Gastrocnemius medialis (tissue), 4 donors: ENCODE measurements at regions not wholly inside any gene's neighbourhood (a gene's known extent, or its start where the extent isn't known, plus 50 kb on each side); places are given as distances from the start of the nearest gene placed in this dataset.

Source experiments
- ATAC-seq, 2 donors: fragments of 150-250 bp; one replicate each; pipeline ENCODE4 v1.9.1; 2016
- DNase-seq, 2 donors: peaks; one replicate each; pipeline ENCODE4 v3.0.0-alpha.2; 2019
- H3K27ac ChIP-seq, 4 donors: fragments of 200-600 bp; sonication (generic); 1 replicate in 1 of 4; 2 replicates in 3 of 4; pipeline ENCODE4 v1.5.1; 2016 to 2018; ENCODE audit warnings: mild to moderate bottlenecking in 2 of 4, moderate library complexity in 1 of 4
- H3K27me3 ChIP-seq, 3 donors: fragments of 200-600 bp; sonication (generic) in 2 of 3; 1 replicate in 1 of 3; 2 replicates in 2 of 3; pipeline versions ENCODE4 v1.5.1 to v1.6.0; 2016 to 2019; ENCODE audit warnings: mild to moderate bottlenecking in 1 of 3, moderate library complexity in 1 of 3
- H3K36me3 ChIP-seq, 2 donors: fragments of 200-600 bp; sonication (generic) in 1 of 2; one replicate each; pipeline ENCODE4 v1.5.1; 2017 to 2018
- H3K4me1 ChIP-seq, 2 donors: fragments of 200-600 bp; sonication (generic) in 1 of 2; one replicate each; pipeline ENCODE4 v1.5.1; 2016 to 2017; ENCODE audit warnings: mild to moderate bottlenecking in 2 of 2
- H3K4me3 ChIP-seq, 4 donors: fragments of 200-600 bp; sonication (generic) in 3 of 4; 1 replicate in 1 of 4; 2 replicates in 3 of 4; pipeline ENCODE4 v1.5.1; 2016 to 2019; ENCODE audit warnings: mild to moderate bottlenecking in 2 of 4
- H3K9me3 ChIP-seq, 3 donors: fragments of 200-600 bp; sonication (generic) in 2 of 3; 1 replicate in 1 of 3; 2 replicates in 2 of 3; pipeline ENCODE4 v1.5.1; 2016 to 2019
- CTCF ChIP-seq, 5 experiments: fragments of 450-650 bp in 3 of 5; fragments of 200-600 bp in 2 of 5; sonication (generic) in 2 of 5; IDR thresholded peaks in 4 of 5; conservative IDR thresholded peaks in 1 of 5; 1 replicate in 4 of 5; 2 replicates in 1 of 5; pipeline ENCODE4 v1.5.1; 2016 to 2019; ENCODE audit warnings: antibody characterized with exemption in 5 of 5, mild to moderate bottlenecking in 3 of 5, moderate library complexity in 3 of 5
- POLR2A ChIP-seq, 2 donors: fragments of 450-650 bp; IDR thresholded peaks; one replicate each; pipeline ENCODE4 v1.6.1; 2017; ENCODE audit warnings: antibody characterized with exemption in 2 of 2, mild to moderate bottlenecking in 2 of 2, moderate library complexity in 2 of 2
- in situ Hi-C, 4 donors: fragments of 200-750 bp; cut with MboI; loops; one replicate each; pipeline versions ENCODE4 v1.15.0 to v1.8.0; 2017; ENCODE audit warnings: low sequenced_read_pairs in 4 of 4
- intact Hi-C: fragments of 100-400 bp; cut with DNase I; formaldehyde crosslinking; loops from one replicate; pipeline ENCODE4 v1.15.1; 2023; ENCODE audit warnings: low total_unique reads

- Histone ChIP-seq H3K36me3 (no peaks in the 10 kb centered on the region), H3K9me3 (no peaks in the 10 kb centered on the region), H3K27ac (no peak overlapping the region), H3K4me3 (no peak overlapping the region), H3K27me3 (no peaks in the 10 kb centered on the region), H3K4me1 (no peaks in the 10 kb centered on the region)
- ATAC-seq = no peak
- DNase-seq = no peak
- intact Hi-C loops (no loop called here), in situ Hi-C loops (no loop called here)
- no peak for TF ChIP-seq POLR2A (IDR thresholded peaks at IDR 0.05)
Observed at GRCh38 chr5:8870349-8870958, 675.4 kb downstream of the SEMA5A start.

GRCh38 chr5:8870959-8871355, 674.9 kb downstream of the SEMA5A start:
- in situ Hi-C loops = no loop called here
- Histone ChIP-seq H3K36me3 (no peaks in the 10 kb centered on the region), H3K9me3 (no peaks in the 10 kb centered on the region), H3K4me3 (no peak overlapping the region), H3K27me3 (no peaks in the 10 kb centered on the region), H3K4me1 (no peaks in the 10 kb centered on the region), H3K27ac (no peak overlapping the region)
- ATAC-seq (no peak), DNase-seq (no peak)
- intact Hi-C loops = no loop called here
- TF ChIP-seq CTCF (IDR thresholded peaks at IDR 0.05 in 4 of 5, conservative IDR thresholded peaks at IDR 0.05 in 1 of 5) (no peak), POLR2A (IDR thresholded peaks at IDR 0.05) (no peak)

- no peak for DNase-seq
- no peak for TF ChIP-seq CTCF (IDR thresholded peaks at IDR 0.05 in 4 of 5, conservative IDR thresholded peaks at IDR 0.05 in 1 of 5)
- TF ChIP-seq POLR2A (IDR thresholded peaks at IDR 0.05) = no peak
- in situ Hi-C loops (no loop called here), intact Hi-C loops (no loop called here)
- no peak for ATAC-seq
- Histone ChIP-seq H3K9me3 (no peaks in the 10 kb centered on the region), H3K27me3 (no peaks in the 10 kb centered on the region), H3K27ac (no peak overlapping the region), H3K4me3 (no peak overlapping the region), H3K4me1 (no peaks in the 10 kb centered on the region), H3K36me3 (no peaks in the 10 kb centered on the region)
Observed at GRCh38 chr5:8871446-8871845, 674.4 kb downstream of the SEMA5A start.

GRCh38 chr5:8875722-8876121, 670.2 kb downstream of the SEMA5A start:
- in situ Hi-C loops (no loop called here), intact Hi-C loops (no loop called here)
- Histone ChIP-seq H3K27ac (no peak overlapping the region), H3K36me3 (no peaks in the 10 kb centered on the region), H3K4me1 (no peaks in the 10 kb centered on the region), H3K9me3 (no peaks in the 10 kb centered on the region), H3K4me3 (no peak overlapping the region), H3K27me3 (no peaks in the 10 kb centered on the region)
- no peak for ATAC-seq
- DNase-seq = no peak
- TF ChIP-seq CTCF (IDR thresholded peaks at IDR 0.05 in 4 of 5, conservative IDR thresholded peaks at IDR 0.05 in 1 of 5) (no peak), POLR2A (IDR thresholded peaks at IDR 0.05) (no peak)

GRCh38 chr5:8879248-8879647, 666.6 kb downstream of the SEMA5A start:
- no peak overlapping the region for H3K27ac ChIP-seq
- no peaks in the 10 kb centered on the region for H3K36me3 ChIP-seq
- H3K27me3 ChIP-seq = no peaks in the 10 kb centered on the region
- H3K4me3 ChIP-seq = no peak overlapping the region
- ATAC-seq (no peak), DNase-seq (no peak)
- H3K9me3 ChIP-seq = no peaks in the 10 kb centered on the region
- intact Hi-C loops = no loop called here
- in situ Hi-C loops = no loop called here
- H3K4me1 ChIP-seq = no peaks in the 10 kb centered on the region
- TF ChIP-seq CTCF (IDR thresholded peaks at IDR 0.05 in 4 of 5, conservative IDR thresholded peaks at IDR 0.05 in 1 of 5) (no peak), POLR2A (IDR thresholded peaks at IDR 0.05) (no peak)
